GM21367 (cell line): ENCODE measurements at regions not wholly inside any gene's neighbourhood (a gene's known extent, or its start where the extent isn't known, plus 50 kb on each side); places are given as distances from the start of the nearest gene placed in this dataset.
"Not testable (repeated sequence)": the region's sequence is repeated elsewhere in the genome, so short reads cannot be mapped to it uniquely, and the experiment has no call there.

ENCODE experiments used
- ATAC-seq: cut with Tn5 transposase; IDR thresholded peaks from one replicate; pipeline ENCODE4 v1.9.1; 2021; ENCODE audit not compliant: unreplicated experiment

- ATAC-seq: no peak
Measured at GRCh38 chr4:18630218-18631110, 608.9 kb upstream of the LCORL start.

DNA sequence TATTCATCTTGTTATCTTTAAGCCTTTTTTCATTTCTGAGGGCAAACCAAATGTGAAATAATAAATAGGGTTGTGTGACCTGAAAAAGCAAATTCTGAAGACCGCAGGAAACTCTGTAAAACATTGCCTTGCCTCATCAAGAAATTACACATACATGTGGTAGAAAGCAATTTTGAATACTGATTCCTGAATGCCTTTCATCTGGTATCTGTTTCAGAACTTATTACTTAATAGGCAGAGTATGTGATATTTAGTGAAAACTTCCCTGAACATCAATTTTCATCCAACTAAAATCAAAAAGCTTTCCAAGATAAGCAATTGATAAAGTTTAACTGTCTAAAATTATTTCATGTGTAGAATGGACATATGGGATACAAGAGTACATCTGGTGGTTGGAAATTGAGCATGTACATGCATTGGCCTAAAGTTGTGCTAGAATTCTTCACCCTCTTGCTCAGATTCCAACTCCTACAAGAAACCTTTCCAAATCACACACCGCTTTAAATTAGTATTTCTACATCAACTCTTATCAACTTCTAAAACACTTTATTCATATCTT is 606.0 kb upstream of the LCORL start:
- ATAC-seq: no peak

- no peak for ATAC-seq
Measured at GRCh38 chr4:18626996-18627395, 605.4 kb upstream of the LCORL start.

GRCh38 chr4:18626366-18626765 is 604.8 kb upstream of the LCORL start:
- ATAC-seq: no peak

- ATAC-seq: no peak
Measured at GRCh38 chr4:18621186-18621585, 599.6 kb upstream of the LCORL start.

DNA sequence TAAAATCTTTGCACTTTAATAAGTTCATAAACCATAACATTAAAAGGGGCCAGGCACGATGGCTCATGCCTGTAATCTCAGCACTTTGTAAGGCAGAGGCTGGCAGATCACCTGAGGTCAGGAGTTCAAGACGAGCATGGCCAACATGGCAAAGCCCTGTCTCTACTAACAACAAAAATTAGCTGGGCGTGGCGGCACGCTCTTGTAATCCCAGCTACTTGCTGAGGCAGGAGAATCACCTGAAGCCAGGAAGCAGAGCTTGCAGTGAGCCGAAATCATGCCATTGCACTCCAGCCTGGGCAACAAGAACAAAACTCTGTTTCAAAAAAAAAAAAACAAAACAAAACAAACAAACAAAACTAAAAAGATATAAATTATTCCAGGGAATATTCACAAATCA is 595.2 kb upstream of the LCORL start:
- no peak for ATAC-seq

DNA sequence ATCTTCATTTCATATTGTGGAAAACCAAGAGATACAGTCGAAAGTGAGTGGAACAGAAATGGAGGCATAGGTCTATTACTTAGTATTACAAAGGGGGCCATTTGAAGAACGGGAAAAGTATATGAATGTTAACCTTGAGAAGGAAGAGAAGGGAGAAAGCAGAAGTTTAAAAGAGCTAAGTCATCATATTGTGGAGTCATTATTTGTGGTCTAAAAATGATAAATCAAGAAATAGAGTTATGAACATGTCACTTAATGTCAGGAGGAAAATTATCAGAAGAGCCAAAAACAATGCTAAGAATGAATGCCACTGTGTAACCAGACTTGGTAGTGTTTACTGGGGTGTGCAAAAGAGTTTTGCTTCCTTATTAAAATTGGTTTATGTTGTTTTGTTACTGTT is 589.5 kb upstream of the LCORL start:
- ATAC-seq: no peak

DNA sequence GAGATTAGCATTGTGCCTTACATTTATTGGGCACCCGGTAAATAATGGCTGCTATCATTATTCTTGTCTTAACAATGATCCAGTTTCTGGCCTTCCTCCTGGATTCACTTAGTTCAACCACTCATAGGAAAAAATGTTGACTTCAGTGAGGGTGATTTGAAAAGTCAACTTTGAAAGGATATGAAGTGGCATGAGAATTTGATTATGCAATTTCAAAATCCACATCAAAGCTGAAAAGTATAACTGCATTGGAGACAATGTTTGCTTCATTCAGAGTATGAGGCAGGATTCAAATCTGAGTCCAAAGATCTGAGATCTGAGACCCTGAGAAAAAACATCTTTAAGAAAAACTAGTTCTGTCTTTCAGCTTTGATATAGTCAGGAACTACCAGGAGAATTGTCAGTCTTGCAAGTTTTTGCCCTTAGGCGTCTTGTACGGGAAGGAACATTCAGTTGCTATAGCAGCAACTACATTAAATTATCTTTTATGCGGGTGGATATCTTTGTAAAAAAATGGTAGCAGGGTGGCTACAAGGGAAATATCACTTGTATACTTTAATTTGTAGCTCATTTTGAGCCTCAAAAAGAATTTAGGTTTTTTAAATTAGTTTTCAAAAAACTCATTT is 587.5 kb upstream of the LCORL start:
- no peak for ATAC-seq

DNA sequence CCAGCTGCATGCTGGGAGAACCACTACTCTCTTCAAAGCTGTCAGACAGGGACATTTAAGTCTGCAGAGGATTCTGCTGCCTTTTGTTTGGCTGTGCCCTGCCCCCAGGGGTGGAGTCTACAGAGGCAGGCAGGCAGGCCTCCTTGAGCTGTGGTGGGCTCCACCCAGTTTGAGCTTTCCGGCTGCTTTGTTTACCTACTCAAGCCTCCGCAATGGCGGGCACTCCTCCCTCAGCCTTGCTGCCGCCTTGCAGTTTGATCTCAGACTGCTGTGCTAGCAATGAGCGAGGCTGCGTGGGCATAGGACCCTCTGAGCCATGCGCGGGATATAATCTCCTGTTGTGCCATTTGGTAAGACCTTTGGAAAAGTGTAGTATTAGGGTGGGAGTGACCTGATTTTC is 581.1 kb upstream of the LCORL start:
- ATAC-seq: not testable (repeated sequence)

DNA sequence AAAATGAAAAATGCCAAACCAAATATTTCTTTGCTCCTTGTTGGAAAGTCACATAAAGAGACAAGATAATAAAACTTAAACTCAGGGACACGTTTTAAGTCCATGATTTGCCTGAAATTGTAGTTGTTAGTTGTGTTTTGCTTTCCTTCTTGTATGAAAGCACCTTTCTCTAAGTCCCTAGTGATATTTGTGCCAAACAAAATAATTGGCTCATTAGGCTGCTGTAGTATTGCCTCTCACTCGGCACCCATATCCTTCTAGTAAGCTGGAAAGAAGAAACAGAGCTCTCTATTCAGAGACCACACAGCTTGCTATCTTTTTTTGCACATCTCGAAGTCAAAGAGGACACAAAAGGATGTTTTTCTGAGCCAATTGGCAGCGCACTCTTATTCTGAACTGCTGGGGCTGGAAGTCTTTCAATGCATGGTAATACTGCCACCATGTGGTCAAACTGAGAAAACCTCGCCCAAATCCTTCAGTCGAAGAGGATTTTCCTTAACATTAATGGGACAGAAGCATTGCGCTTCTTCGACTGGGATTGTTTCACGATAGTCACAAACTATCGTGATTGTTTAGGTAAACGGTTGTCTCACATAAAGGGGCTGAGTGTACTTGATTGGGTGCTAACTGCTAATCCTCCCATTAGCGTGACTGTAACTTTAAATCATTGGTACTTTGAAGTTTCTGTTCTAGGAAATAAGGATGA is 571.9 kb upstream of the LCORL start:
- ATAC-seq: peak; percentile 84

- no peak for ATAC-seq
Measured at GRCh38 chr4:18582841-18583240, 561.3 kb upstream of the LCORL start.

DNA sequence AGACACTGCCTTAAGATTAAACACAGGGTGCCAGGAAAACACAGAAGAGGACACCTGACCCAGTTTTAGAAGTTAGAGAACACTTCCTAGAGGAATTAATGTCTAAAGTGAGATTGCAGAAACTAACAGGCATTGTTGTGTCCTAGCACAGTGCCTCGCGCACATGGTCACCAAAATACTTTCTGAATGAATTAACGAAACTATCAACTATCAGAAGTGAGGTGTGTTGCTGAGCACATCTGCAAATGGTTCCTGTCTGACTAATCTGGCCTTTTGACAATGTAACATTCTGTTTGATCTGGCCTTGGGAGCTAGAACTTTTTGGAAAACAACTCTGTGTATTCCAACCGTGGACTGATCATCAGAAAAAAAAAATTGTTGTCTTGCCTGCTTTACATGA is 556.8 kb upstream of the LCORL start:
- no peak for ATAC-seq

- ATAC-seq: no peak
Measured at GRCh38 chr4:18572481-18572880, 550.9 kb upstream of the LCORL start.

GRCh38 chr4:18571301-18571761 is 549.8 kb upstream of the LCORL start:
- ATAC-seq: no peak

DNA sequence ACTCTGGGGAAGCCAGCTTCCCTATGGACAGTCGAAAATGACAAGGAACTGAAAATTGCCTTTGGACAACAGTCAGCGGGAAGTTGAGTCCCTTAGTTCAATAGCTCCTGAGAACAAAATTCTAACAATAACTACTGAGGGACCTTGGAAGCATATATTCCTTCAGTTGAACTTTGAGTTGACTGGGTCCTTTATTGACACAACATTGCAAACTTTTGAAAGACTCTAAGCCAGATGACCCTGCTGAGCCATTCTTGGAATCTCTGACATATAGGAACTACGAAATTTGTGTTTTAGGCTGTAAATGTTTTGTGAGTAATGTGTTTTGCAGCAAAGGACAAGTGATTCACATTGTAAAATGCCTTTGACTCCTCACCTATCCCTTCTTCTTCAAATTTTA is 548.8 kb upstream of the LCORL start:
- ATAC-seq: no peak

DNA sequence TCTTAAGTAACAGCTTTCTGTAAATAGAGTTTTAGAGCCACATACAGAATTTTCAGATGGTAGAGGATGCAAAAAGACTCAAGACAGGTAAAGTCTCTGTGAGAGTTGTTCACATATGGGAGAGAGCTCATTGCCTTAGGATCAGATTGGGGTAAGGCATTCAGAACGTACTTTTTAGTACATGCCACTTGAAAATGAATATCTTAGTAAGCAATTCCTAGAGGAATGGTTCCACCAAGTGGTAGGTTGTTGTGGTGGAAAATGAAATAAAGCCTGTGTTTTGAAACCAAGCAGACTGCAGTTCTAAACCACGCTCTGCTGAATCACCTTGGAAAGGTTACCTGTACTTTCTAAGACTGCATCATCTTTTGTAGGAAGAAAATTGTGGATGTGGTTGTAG is 547.0 kb upstream of the LCORL start:
- ATAC-seq: no peak

- ATAC-seq: no peak
Measured at GRCh38 chr4:18566970-18567799, 545.6 kb upstream of the LCORL start.

DNA sequence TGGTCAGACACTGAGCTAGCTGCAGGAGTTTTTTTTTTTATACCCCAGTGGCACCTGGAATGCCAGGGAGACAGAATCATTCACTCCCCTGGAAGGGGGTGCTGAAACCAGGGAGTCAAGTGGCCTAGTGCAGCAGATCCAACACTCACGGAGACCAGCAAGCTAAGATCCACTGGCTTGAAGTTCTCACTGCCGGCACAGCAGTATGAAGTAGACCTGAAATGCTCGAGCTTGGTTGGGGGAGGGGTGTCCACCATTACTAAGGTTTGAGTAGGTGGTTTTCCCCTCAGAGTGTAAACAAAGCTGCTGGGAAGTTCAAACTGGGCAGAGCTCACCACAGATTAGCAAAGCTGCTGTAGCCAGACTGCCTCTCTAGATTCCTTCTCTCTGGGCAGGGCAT is 537.9 kb upstream of the LCORL start:
- ATAC-seq: no peak

DNA sequence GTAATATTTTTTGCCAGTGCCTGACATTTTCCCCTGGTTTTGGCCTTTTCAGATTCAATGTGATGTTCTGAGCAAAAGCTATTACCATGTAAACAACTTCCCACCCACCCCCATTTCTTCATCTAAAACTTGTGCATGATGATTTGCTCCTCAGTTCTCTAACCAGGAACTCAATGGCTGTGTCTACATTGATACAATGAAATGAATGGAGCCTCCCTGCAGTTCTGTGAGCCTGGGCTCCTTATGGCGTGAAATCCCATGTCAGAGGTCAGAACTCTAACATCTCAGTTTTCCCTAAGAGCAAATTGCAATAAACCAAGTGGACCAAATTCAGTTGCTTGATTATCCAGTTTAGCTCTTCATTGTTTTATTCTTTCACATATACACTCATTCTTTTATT is 534.8 kb upstream of the LCORL start:
- ATAC-seq: no peak

GRCh38 chr4:18540349-18540748 is 518.8 kb upstream of the LCORL start:
- no peak for ATAC-seq

DNA sequence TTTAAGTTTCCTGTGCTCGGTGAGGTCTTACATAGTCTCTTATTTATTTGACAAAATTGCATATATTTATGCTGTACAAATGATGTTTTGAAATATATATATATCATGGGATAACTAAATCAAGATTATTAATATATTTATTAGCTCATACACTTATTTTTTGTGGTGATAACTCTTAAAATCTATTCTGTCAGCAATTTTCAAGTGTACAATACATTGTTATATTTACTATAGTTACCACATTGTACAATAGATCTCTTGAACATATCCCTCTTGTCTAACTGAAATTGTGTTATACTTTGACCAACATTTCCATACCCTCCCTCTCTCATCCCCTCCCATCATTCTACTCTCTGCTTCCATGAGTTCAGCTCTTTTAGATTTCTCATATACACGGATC is 516.6 kb upstream of the LCORL start:
- no peak for ATAC-seq
